PC-9 (cell line): ENCODE measurements at regions not wholly inside any gene's neighbourhood (a gene's known extent, or its start where the extent isn't known, plus 50 kb on each side); places are given as distances from the start of the nearest gene placed in this dataset.

ENCODE experiments used
- EZH2 ChIP-seq: fragments of 200-600 bp; sonication (generic); IDR thresholded peaks from 2 replicates; pipeline ENCODE4 v1.8.0; 2017; ENCODE audit warnings: antibody characterized with exemption, low read depth
- TF ChIP-seq, protein P1 (sequence below): fragments of 200-600 bp; sonication (generic); conservative IDR thresholded peaks from 2 replicates; pipeline ENCODE4 v1.6.1; 2017; ENCODE audit warnings: mixed run types, antibody characterized with exemption, mild to moderate bottlenecking, moderate library complexity

DNA sequence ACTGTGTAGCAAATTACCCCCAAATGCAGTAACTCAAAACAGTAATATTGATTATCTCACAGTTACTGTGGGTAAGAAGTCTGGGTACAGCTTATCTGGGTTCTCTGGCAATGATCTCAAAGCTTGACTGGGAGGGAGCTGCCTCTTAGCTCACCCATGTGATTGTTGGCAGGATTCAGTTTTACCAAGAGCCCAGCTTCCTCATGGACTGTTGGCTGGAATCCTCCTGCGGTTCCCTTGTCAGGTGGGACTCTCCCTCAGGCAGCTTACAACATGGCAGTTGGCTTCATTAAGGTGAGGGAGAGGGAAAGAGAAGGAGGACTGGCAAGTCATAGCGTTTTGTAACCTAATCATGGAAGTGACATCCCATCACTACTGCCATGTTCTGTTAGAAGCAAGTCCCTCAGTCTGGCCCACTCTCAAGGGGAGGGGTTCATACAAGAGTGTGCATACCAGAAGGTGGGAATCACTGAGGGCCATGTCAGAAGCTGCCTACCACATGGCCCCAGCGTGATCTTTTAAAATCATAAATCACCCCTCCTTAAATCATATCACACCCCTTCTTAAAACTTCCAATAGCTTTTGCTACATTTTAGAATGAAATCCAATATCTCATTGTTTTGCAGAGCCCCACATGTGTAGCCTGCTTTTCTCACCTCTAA, 108.1 kb downstream of the OLFM4 start:
- TF ChIP-seq, protein P1, sequence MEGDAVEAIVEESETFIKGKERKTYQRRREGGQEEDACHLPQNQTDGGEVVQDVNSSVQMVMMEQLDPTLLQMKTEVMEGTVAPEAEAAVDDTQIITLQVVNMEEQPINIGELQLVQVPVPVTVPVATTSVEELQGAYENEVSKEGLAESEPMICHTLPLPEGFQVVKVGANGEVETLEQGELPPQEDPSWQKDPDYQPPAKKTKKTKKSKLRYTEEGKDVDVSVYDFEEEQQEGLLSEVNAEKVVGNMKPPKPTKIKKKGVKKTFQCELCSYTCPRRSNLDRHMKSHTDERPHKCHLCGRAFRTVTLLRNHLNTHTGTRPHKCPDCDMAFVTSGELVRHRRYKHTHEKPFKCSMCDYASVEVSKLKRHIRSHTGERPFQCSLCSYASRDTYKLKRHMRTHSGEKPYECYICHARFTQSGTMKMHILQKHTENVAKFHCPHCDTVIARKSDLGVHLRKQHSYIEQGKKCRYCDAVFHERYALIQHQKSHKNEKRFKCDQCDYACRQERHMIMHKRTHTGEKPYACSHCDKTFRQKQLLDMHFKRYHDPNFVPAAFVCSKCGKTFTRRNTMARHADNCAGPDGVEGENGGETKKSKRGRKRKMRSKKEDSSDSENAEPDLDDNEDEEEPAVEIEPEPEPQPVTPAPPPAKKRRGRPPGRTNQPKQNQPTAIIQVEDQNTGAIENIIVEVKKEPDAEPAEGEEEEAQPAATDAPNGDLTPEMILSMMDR: no peak
- TF ChIP-seq EZH2: no peak
